SKM-1 (cell line): ENCODE measurements at regions not wholly inside any gene's neighbourhood (a gene's known extent, or its start where the extent isn't known, plus 50 kb on each side); places are given as distances from the start of the nearest gene placed in this dataset.

Source experiments
- DNase-seq: peaks from one replicate; lab custom pipeline; 2025; ENCODE audit not compliant: unreplicated experiment; lab: John Stamatoyannopoulos, UW

GRCh38 chr21:15149600-15150224, 84.9 kb upstream of the NRIP1 start:
- no peak for DNase-seq

GRCh38 chr21:15151385-15152103, 86.7 kb upstream of the NRIP1 start:
- DNase-seq: no peak

- no peak for DNase-seq
Measured at GRCh38 chr21:15152591-15152990, 87.8 kb upstream of the NRIP1 start.

- peak; percentile 26 for DNase-seq
Measured at GRCh38 chr21:15159382-15160020, 94.7 kb upstream of the NRIP1 start.

- no peak for DNase-seq
Measured at GRCh38 chr21:15160136-15160535, 95.3 kb upstream of the NRIP1 start.

- DNase-seq: no peak
Measured at GRCh38 chr21:15162921-15163320, 98.1 kb upstream of the NRIP1 start.

- no peak for DNase-seq
Measured at GRCh38 chr21:15164273-15164672, 99.5 kb upstream of the NRIP1 start.

- no peak for DNase-seq
Measured at GRCh38 chr21:15164678-15165303, 100.0 kb upstream of the NRIP1 start.

- no peak for DNase-seq
Measured at GRCh38 chr21:15170614-15171013, 105.8 kb upstream of the NRIP1 start.

- DNase-seq: no peak
Measured at GRCh38 chr21:15171546-15171945, 106.7 kb upstream of the NRIP1 start.

GRCh38 chr21:15172963-15173362, 108.2 kb upstream of the NRIP1 start:
- no peak for DNase-seq

- DNase-seq: no peak
Measured at GRCh38 chr21:15174923-15175322, 110.1 kb upstream of the NRIP1 start.

- no peak for DNase-seq
Measured at GRCh38 chr21:15182731-15183130, 117.9 kb upstream of the NRIP1 start.

- DNase-seq: no peak
Measured at GRCh38 chr21:15183813-15184257, 119.0 kb upstream of the NRIP1 start.

- no peak for DNase-seq
Measured at GRCh38 chr21:15190412-15190811, 125.6 kb upstream of the NRIP1 start.

GRCh38 chr21:15190837-15191236, 126.0 kb upstream of the NRIP1 start:
- DNase-seq: no peak

GRCh38 chr21:15191342-15191741, 126.5 kb upstream of the NRIP1 start:
- DNase-seq: no peak

GRCh38 chr21:15192243-15192642, 127.4 kb upstream of the NRIP1 start:
- no peak for DNase-seq

- DNase-seq: no peak
Measured at GRCh38 chr21:15193937-15194336, 129.1 kb upstream of the NRIP1 start.

GRCh38 chr21:15195104-15195503, 130.3 kb upstream of the NRIP1 start:
- DNase-seq: no peak

GRCh38 chr21:15195768-15196167, 131.0 kb upstream of the NRIP1 start:
- no peak for DNase-seq

GRCh38 chr21:15197696-15198095, 132.9 kb upstream of the NRIP1 start:
- DNase-seq: no peak
